Gastroesophageal sphincter (tissue), 4 donors: ENCODE measurements at regions not wholly inside any gene's neighbourhood (a gene's known extent, or its start where the extent isn't known, plus 50 kb on each side); places are given as distances from the start of the nearest gene placed in this dataset.
"Not testable (repeated sequence)": the region's sequence is repeated elsewhere in the genome, so short reads cannot be mapped to it uniquely, and the experiment has no call there.

ENCODE experiments used
- ATAC-seq: fragments of 150-250 bp; one replicate; pipeline ENCODE4 v1.9.1; 2016; ENCODE audit warnings: mild to moderate bottlenecking, moderate library complexity
- H3K27ac ChIP-seq, 4 donors: fragments of 200-600 bp; sonication (generic) in 3 of 4; 1 replicate in 3 of 4; 2 replicates in 1 of 4; pipeline ENCODE4 v1.5.1; 2016 to 2019
- H3K27me3 ChIP-seq: fragments of 200-600 bp; sonication (generic); one replicate; pipeline ENCODE4 v1.5.1; 2019
- H3K36me3 ChIP-seq, 2 donors: fragments of 200-600 bp; sonication (generic); one replicate each; pipeline ENCODE4 v1.5.1; 2019; ENCODE audit warnings: control low read depth in 1 of 2
- H3K4me1 ChIP-seq, 3 donors: fragments of 200-600 bp; sonication (generic); 1 replicate in 2 of 3; 2 replicates in 1 of 3; pipeline ENCODE4 v1.5.1; 2016 to 2019; ENCODE audit warnings: control low read depth in 2 of 3
- H3K4me3 ChIP-seq, 2 donors: fragments of 200-600 bp; sonication (generic); one replicate each; pipeline ENCODE4 v1.5.1; 2019; ENCODE audit warnings: mild to moderate bottlenecking in 1 of 2, moderate library complexity in 1 of 2
- H3K9me3 ChIP-seq, 3 donors: fragments of 200-600 bp; sonication (generic); one replicate each; pipeline ENCODE4 v1.5.1; 2017 to 2019; ENCODE audit warnings: control low read depth in 2 of 3
- EP300 ChIP-seq: sonication (generic); formaldehyde crosslinking; IDR thresholded peaks from one replicate; pipeline ENCODE4 v1.6.1; 2017; ENCODE audit warnings: antibody characterized with exemption, mild to moderate bottlenecking
- POLR2A ChIP-seq, 2 donors: fragments of 450-650 bp; IDR thresholded peaks; one replicate each; pipeline ENCODE4 v1.6.1; 2017; ENCODE audit warnings: antibody characterized with exemption in 2 of 2, mild to moderate bottlenecking in 2 of 2, moderate library complexity in 1 of 2
- POLR2AphosphoS5 ChIP-seq: sonication (generic); formaldehyde crosslinking; IDR thresholded peaks from one replicate; pipeline ENCODE4 v1.6.1; 2017; ENCODE audit warnings: antibody characterized with exemption
- WGBS, 2 donors: methylation state at CpG; one replicate each; pipeline ENCODE4 v1.1.5; 2018; ENCODE audit warnings: low coverage in 1 of 2; 5-methylcytosine and 5-hydroxymethylcytosine counted together
- TF ChIP-seq, protein P1 (sequence below), 4 experiments: fragments of 200-600 bp in 2 of 4; fragments of 450-650 bp in 2 of 4; sonication (generic) in 1 of 4; IDR thresholded peaks; one replicate each; pipeline ENCODE4 v1.5.1; 2017 to 2019; ENCODE audit warnings: antibody characterized with exemption in 4 of 4, mild to moderate bottlenecking in 2 of 4, moderate library complexity in 2 of 4

GRCh38 chr6:12628327-12628726 lies 88.2 kb upstream of the PHACTR1 start:
- ATAC-seq: no peak
- WGBS, 2 donors: 91 to 94% methylated on average over 1 to 2 of the region's 2 CpGs
- no peaks in the 10 kb centered on the region for H3K36me3 ChIP-seq

GRCh38 chr6:12633746-12634145 lies 82.8 kb upstream of the PHACTR1 start:
- not testable (repeated sequence) for ATAC-seq, H3K27ac ChIP-seq, H3K4me1 ChIP-seq, H3K36me3 ChIP-seq, H3K27me3 ChIP-seq, H3K4me3 ChIP-seq, H3K9me3 ChIP-seq
- 56 to 83% methylated on average over 1 of the region's 1 CpG for WGBS, 2 donors

More at GRCh38 chr6:12628327-12628726, 88.2 kb upstream of the PHACTR1 start:
- no peaks in the 10 kb centered on the region for H3K4me1 ChIP-seq
- H3K9me3 ChIP-seq: no peaks in the 10 kb centered on the region
- TF ChIP-seq EP300 (no peak), POLR2A (IDR thresholded peaks at IDR 0.05) (no peak), POLR2AphosphoS5 (no peak)
- TF ChIP-seq, protein P1, sequence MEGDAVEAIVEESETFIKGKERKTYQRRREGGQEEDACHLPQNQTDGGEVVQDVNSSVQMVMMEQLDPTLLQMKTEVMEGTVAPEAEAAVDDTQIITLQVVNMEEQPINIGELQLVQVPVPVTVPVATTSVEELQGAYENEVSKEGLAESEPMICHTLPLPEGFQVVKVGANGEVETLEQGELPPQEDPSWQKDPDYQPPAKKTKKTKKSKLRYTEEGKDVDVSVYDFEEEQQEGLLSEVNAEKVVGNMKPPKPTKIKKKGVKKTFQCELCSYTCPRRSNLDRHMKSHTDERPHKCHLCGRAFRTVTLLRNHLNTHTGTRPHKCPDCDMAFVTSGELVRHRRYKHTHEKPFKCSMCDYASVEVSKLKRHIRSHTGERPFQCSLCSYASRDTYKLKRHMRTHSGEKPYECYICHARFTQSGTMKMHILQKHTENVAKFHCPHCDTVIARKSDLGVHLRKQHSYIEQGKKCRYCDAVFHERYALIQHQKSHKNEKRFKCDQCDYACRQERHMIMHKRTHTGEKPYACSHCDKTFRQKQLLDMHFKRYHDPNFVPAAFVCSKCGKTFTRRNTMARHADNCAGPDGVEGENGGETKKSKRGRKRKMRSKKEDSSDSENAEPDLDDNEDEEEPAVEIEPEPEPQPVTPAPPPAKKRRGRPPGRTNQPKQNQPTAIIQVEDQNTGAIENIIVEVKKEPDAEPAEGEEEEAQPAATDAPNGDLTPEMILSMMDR (IDR thresholded peaks at IDR 0.05): no peak
- H3K4me3 ChIP-seq: no peak overlapping the region
- no peak overlapping the region for H3K27ac ChIP-seq
- H3K27me3 ChIP-seq: no peaks in the 10 kb centered on the region

GRCh38 chr6:12635375-12635774 lies 81.2 kb upstream of the PHACTR1 start:
- Histone ChIP-seq H3K9me3 (no peaks in the 10 kb centered on the region), H3K4me1 (no peaks in the 10 kb centered on the region), H3K27me3 (peaks cover 5% of the 10 kb centered on the region), H3K4me3 (no peak overlapping the region), H3K36me3 (no peaks in the 10 kb centered on the region), H3K27ac (no peak overlapping the region)
- TF ChIP-seq POLR2AphosphoS5 (no peak), EP300 (no peak), POLR2A (IDR thresholded peaks at IDR 0.05) (no peak)
- TF ChIP-seq, protein P1 (IDR thresholded peaks at IDR 0.05): no peak
- ATAC-seq: no peak
- WGBS, 2 donors: 44 to 47% methylated on average over 2 of the region's 2 CpGs

DNA sequence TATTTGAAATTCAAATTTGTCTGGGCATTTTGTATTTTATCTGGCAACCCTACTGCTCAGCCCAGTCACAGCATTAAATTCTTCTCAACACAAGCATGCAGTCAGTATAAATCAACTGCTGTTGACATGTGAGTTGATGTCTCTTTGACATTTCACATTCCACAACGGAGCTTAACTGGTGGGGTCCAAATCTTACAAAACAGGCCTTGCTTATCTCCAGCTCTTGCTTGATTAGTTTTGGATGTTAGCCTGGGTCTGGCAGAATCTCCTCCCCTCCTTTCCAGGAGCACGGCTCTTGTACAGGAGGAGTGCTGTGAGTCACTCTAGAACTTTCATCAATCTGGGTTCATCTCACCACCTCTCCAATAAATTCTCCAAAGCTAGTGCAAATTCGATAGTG lies 80.8 kb upstream of the PHACTR1 start:
- Histone ChIP-seq H3K36me3 (no peaks in the 10 kb centered on the region), H3K27ac (no peak overlapping the region), H3K27me3 (peaks cover 5% of the 10 kb centered on the region), H3K4me1 (no peaks in the 10 kb centered on the region), H3K4me3 (no peak overlapping the region), H3K9me3 (peaks cover 0 to under 1% (median 0%) of the 10 kb centered on the region in 3 donors)
- ATAC-seq: no peak
- WGBS, 2 donors: 9 to 29% methylated on average over 1 to 3 of the region's 3 CpGs
- TF ChIP-seq EP300 (no peak), POLR2AphosphoS5 (no peak), POLR2A (IDR thresholded peaks at IDR 0.05) (no peak)
- TF ChIP-seq, protein P1 (IDR thresholded peaks at IDR 0.05): no peak

DNA sequence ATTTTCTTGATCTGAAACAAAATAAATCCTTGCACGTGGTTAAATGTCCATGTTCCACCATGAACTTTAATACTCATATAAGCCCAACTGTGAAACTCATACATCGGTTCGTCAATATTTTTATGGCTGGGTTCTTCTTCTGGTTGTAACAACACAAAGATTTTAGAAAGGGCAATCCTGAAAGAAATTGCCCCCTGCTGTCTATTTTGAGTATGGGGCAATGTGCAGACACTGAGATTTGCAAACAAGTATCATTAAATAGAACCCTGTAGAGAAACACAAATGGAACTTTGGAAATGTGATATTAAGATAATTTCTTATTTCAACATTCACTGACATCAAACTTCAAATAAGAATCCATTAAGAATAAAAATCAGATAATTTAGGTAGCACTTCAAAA lies 80.2 kb upstream of the PHACTR1 start:
- 77 to 80% methylated on average over 1 to 3 of the region's 3 CpGs for WGBS, 2 donors
- H3K9me3 ChIP-seq: peaks cover 0 to 5% (median 0%) of the 10 kb centered on the region in 3 donors
- no peak for TF ChIP-seq POLR2A (IDR thresholded peaks at IDR 0.05)
- TF ChIP-seq, protein P1 (IDR thresholded peaks at IDR 0.05): no peak
- TF ChIP-seq EP300: no peak
- no peak for TF ChIP-seq POLR2AphosphoS5
- H3K36me3 ChIP-seq: no peaks in the 10 kb centered on the region
- H3K27me3 ChIP-seq: peaks cover 5% of the 10 kb centered on the region
- no peak overlapping the region for H3K4me3 ChIP-seq
- H3K4me1 ChIP-seq: no peaks in the 10 kb centered on the region
- no peak overlapping the region for H3K27ac ChIP-seq
- no peak for ATAC-seq
